K562 (cell line): ENCODE measurements at regions not wholly inside any gene's neighbourhood (a gene's known extent, or its start where the extent isn't known, plus 50 kb on each side); places are given as distances from the start of the nearest gene placed in this dataset.

ENCODE experiments used
- ATAC-seq: fragments of 200-7000 bp; cut with Tn5 transposase; 3 replicates; pipeline ENCODE4 v1.9.1; 2020; ENCODE audit warnings: moderate library complexity
- BruUV-seq: library from RNA; stranded (reverse); fragments of 400-500 nt; replicated peaks from 2 replicates; lab custom pipeline; 2021; lab: Mats Ljungman, UMichigan
- CTCF ChIA-PET: fragments of 300-600 bp; formaldehyde crosslinking; extraction: SDS; loops from one replicate; lab custom pipeline; 2021; ENCODE audit warnings: low intra/inter-chr PET ratio; lab: Yijun Ruan, JAX
- POLR2A ChIA-PET: fragments of 300-600, 350-650 bp; sonication (Branson Sonifier 250); formaldehyde crosslinking; extraction: SDS; loops from one replicate; lab custom pipeline; 2021; ENCODE audit warnings: antibody characterized with exemption, inconsistent platforms; lab: Yijun Ruan, JAX
- DNase-seq, 4 experiments: peaks; one replicate each; pipeline versions ENCODE4 v3.0.0 to v3.0.0-alpha.2; 2011 to 2018; ENCODE audit warnings: low spot score in 3 of 4, mixed read lengths in 3 of 4; ENCODE audit errors: extremely low read depth in 1 of 4
- FAIRE-seq: peaks from 2 replicates; lab custom pipeline; 2011; peaks lifted over from hg19 to GRCh38; lab: Jason Lieb, UNC
- H2AFZ ChIP-seq: 2 replicates; pipeline ENCODE4 v1.6.0; 2011; ENCODE audit warnings: low read depth, low read length, control low read depth, inconsistent platforms
- H3K27ac ChIP-seq: fragments of 200-600 bp; 3 replicates; pipeline ENCODE4 v1.8.0; 2011; ENCODE audit warnings: low read depth, mild to moderate bottlenecking, control low read depth, inconsistent platforms, low read length, moderate library complexity, mixed read lengths; ENCODE audit errors: extremely low read depth
- H3K27me3 ChIP-seq, 2 experiments: fragments of 300-600 bp in 1 of 2; 2 replicates in 1 of 2; 3 replicates in 1 of 2; pipeline versions ENCODE4 v1.6.0 to v1.8.0; 2011; ENCODE audit warnings: inconsistent platforms in 2 of 2, low read length in 2 of 2, mild to moderate bottlenecking in 1 of 2, mixed read lengths in 1 of 2, moderate library complexity in 1 of 2; ENCODE audit not compliant: control insufficient read depth in 2 of 2, insufficient read depth in 2 of 2
- H3K36me3 ChIP-seq: fragments of 300-600 bp; 3 replicates; pipeline ENCODE4 v1.8.0; 2011; ENCODE audit warnings: mild to moderate bottlenecking, low read length, inconsistent platforms; ENCODE audit not compliant: control insufficient read depth, insufficient read depth
- H3K4me1 ChIP-seq, 2 experiments: fragments of 200-600 bp in 1 of 2; replicated peaks in 1 of 2; 2 replicates in 1 of 2; 3 replicates in 1 of 2; pipeline versions ENCODE4 v1.5.1 to v1.8.0; 2011; ENCODE audit warnings: inconsistent platforms in 2 of 2, low read length in 2 of 2, mild to moderate bottlenecking in 1 of 2, mixed read lengths in 1 of 2, moderate library complexity in 1 of 2; ENCODE audit not compliant: control insufficient read depth in 2 of 2, insufficient read depth in 2 of 2
- H3K4me2 ChIP-seq: 2 replicates; pipeline ENCODE4 v1.6.1; 2011; ENCODE audit warnings: low read length, control low read depth, inconsistent platforms, mixed read lengths; ENCODE audit not compliant: insufficient read depth
- H3K4me3 ChIP-seq: fragments of 200-600 bp; sonication (generic), shearing (Covaris generic); 2 replicates; pipeline ENCODE4 v1.5.1; 2016; ENCODE audit warnings: control low read depth, inconsistent platforms
- H3K79me2 ChIP-seq: fragments of 200-600 bp; 3 replicates; pipeline ENCODE4 v1.8.0; 2011; ENCODE audit warnings: low read length, inconsistent platforms; ENCODE audit not compliant: control insufficient read depth, insufficient read depth
- H3K9ac ChIP-seq, 2 experiments: 2 replicates each; pipeline versions ENCODE4 v1.6.0 to v1.6.1; 2011; ENCODE audit warnings: low read depth in 2 of 2, low read length in 2 of 2, control low read depth in 1 of 2, inconsistent platforms in 1 of 2, mild to moderate bottlenecking in 1 of 2, mixed read lengths in 1 of 2; ENCODE audit not compliant: insufficient read depth in 1 of 2
- H3K9me1 ChIP-seq: one replicate; pipeline ENCODE4 v1.6.0; 2011; ENCODE audit warnings: inconsistent platforms, mild to moderate bottlenecking, low read length, moderate library complexity; ENCODE audit not compliant: control insufficient read depth, insufficient read depth
- H3K9me3 ChIP-seq: replicated peaks from 2 replicates; pipeline ENCODE4 v1.5.1; 2011; ENCODE audit warnings: low read depth, low read length, inconsistent platforms; ENCODE audit not compliant: control insufficient read depth, insufficient read depth
- H4K20me1 ChIP-seq: replicated peaks from 2 replicates; pipeline ENCODE4 v1.6.1; 2011; ENCODE audit warnings: low read length, inconsistent platforms, mixed read lengths; ENCODE audit not compliant: control insufficient read depth, insufficient read depth
- CREB3 ChIP-seq: fragments of 450-650 bp; conservative IDR thresholded peaks from 2 replicates; pipeline ENCODE4 v1.6.1; 2016; ENCODE audit warnings: missing genetic modification characterization, low read depth, mild to moderate bottlenecking, missing compliant biosample characterization, moderate library complexity
- MEF2A ChIP-seq: IDR thresholded peaks from 2 replicates; pipeline ENCODE4 v1.6.1; 2011; ENCODE audit warnings: low read depth, mild to moderate bottlenecking, low read length, moderate library complexity; ENCODE audit not compliant: control insufficient read depth
- RAD51 ChIP-seq: fragments of 450-650 bp; IDR thresholded peaks from 2 replicates; pipeline ENCODE4 v1.7.1; 2016; ENCODE audit warnings: low read depth, mild to moderate bottlenecking, borderline replicate concordance
- THRB ChIP-seq: fragments of 450-650 bp; formaldehyde crosslinking; conservative IDR thresholded peaks from 2 replicates; pipeline ENCODE4 v1.4.0; 2022; ENCODE audit warnings: mild to moderate bottlenecking, missing genetic modification characterization
- ZBTB7A ChIP-seq: IDR thresholded peaks from 2 replicates; pipeline ENCODE4 v1.6.1; 2011; ENCODE audit warnings: low read depth, mild to moderate bottlenecking, low read length, moderate library complexity, borderline replicate concordance; ENCODE audit not compliant: control insufficient read depth
- ZKSCAN1 ChIP-seq: fragments of 150-350 bp; IDR thresholded peaks from 2 replicates; pipeline ENCODE4 v1.6.1; 2016; ENCODE audit warnings: low read depth, low read length
- ZNF324 ChIP-seq: fragments of 250-450 bp; sonication (Bioruptor Pico); IDR thresholded peaks from 2 replicates; pipeline ENCODE4 v1.4.0; 2020; ENCODE audit warnings: mild to moderate bottlenecking
- ZNF561 ChIP-seq: fragments of 450-650 bp; formaldehyde crosslinking; conservative IDR thresholded peaks from 2 replicates; pipeline ENCODE4 v1.4.0; 2020; ENCODE audit warnings: mild to moderate bottlenecking, moderate library complexity
- WGBS: fragments of 100-300 bp; shearing (Covaris generic); methylation state at CpG from one replicate; pipeline ENCODE4 v1.1.6; 2016; ENCODE audit warnings: low coverage, mixed read lengths; ENCODE audit not compliant: insufficient coverage; ENCODE audit errors: missing lambda C conversion rate; 5-methylcytosine and 5-hydroxymethylcytosine counted together
- in situ Hi-C: fragments of 300-500 bp; cut with MboI; formaldehyde crosslinking; loops from 4 replicates; pipeline ENCODE4 v1.15.0; 2018; ENCODE audit warnings: inconsistent platforms, mixed read lengths
- intact Hi-C: fragments of 100-400 bp; cut with micrococcal nuclease; formaldehyde crosslinking; loops from 2 replicates; pipeline ENCODE4 v1.14.2; 2022

- Histone ChIP-seq H3K27me3 (no peaks in the 10 kb centered on the region), H3K36me3 (no peaks in the 10 kb centered on the region), H3K4me2 (no peak overlapping the region), H2AFZ (no peak overlapping the region), H4K20me1 (no peaks in the 10 kb centered on the region), H3K4me1 (no peaks in the 10 kb centered on the region), H3K9ac (no peak overlapping the region), H3K9me1 (no peaks in the 10 kb centered on the region), H3K9me3 (no peaks in the 10 kb centered on the region), H3K79me2 (no peaks in the 10 kb centered on the region), H3K27ac (no peak overlapping the region), H3K4me3 (no peak overlapping the region)
- no peak for TF ChIP-seq ZBTB7A
- no peak for TF ChIP-seq RAD51
- CTCF ChIA-PET: no interaction called here
- in situ Hi-C loops (no loop called here), intact Hi-C loops (no loop called here)
- FAIRE-seq (no peak), ATAC-seq (no peak), DNase-seq (no peak)
- POLR2A ChIA-PET: no interaction called here
- no TSS peak for BruUV-seq
- 0% methylated on average over 1 of the region's 1 CpG for WGBS
Measured at GRCh38 chr10:10811562-10811961, 206.1 kb upstream of the CELF2 start.

GRCh38 chr10:10813656-10814055 lies 204.0 kb upstream of the CELF2 start:
- BruUV-seq: no TSS peak
- ChIA-PET POLR2A (no interaction called here), CTCF (no interaction called here)
- H3K9me3 ChIP-seq: no peaks in the 10 kb centered on the region
- in situ Hi-C loops: no loop called here
- 0% methylated on average over 2 of the region's 2 CpGs for WGBS
- ATAC-seq (no peak), FAIRE-seq (no peak), DNase-seq (no peak)
- H3K79me2 ChIP-seq: no peaks in the 10 kb centered on the region
- no peak overlapping the region for H2AFZ ChIP-seq
- no peaks in the 10 kb centered on the region for H3K27me3 ChIP-seq
- H3K9me1 ChIP-seq: no peaks in the 10 kb centered on the region
- no peaks in the 10 kb centered on the region for H3K36me3 ChIP-seq
- no peak overlapping the region for H3K9ac ChIP-seq
- no peaks in the 10 kb centered on the region for H4K20me1 ChIP-seq
- H3K4me1 ChIP-seq: no peaks in the 10 kb centered on the region
- intact Hi-C loops: no loop called here
- H3K4me2 ChIP-seq: no peak overlapping the region
- H3K4me3 ChIP-seq: no peak overlapping the region
- H3K27ac ChIP-seq: no peak overlapping the region
- no peak for TF ChIP-seq MEF2A
- TF ChIP-seq CREB3: no peak
- no peak for TF ChIP-seq ZNF561 (CRISPR knock-in tag)
- TF ChIP-seq ZKSCAN1: no peak
- no peak for TF ChIP-seq ZNF324 (CRISPR knock-in tag)
- no peak for TF ChIP-seq THRB (CRISPR knock-in tag)
